GM12878 (cell line): ENCODE measurements at regions not wholly inside any gene's neighbourhood (a gene's known extent, or its start where the extent isn't known, plus 50 kb on each side); places are given as distances from the start of the nearest gene placed in this dataset.

Experiments
- ATAC-seq: fragments of 200-7000 bp; cut with Tn5 transposase; 3 replicates; pipeline ENCODE4 v1.9.1; 2020; ENCODE audit warnings: mild to moderate bottlenecking, moderate library complexity
- BruUV-seq: library from RNA; stranded (reverse); fragments of 400-500 nt; replicated peaks from 2 replicates; lab custom pipeline; 2021; lab: Mats Ljungman, UMichigan
- CTCF ChIA-PET: fragments of 300-600 bp; sonication (Branson Sonifier 250); formaldehyde crosslinking; extraction: SDS; loops from one replicate; lab custom pipeline; 2021; ENCODE audit warnings: inconsistent platforms; lab: Yijun Ruan, JAX
- POLR2A ChIA-PET: fragments of 350-600 bp; formaldehyde crosslinking; extraction: SDS; loops from one replicate; lab custom pipeline; 2021; ENCODE audit warnings: inconsistent platforms; lab: Charles Lee
- RAD21 ChIA-PET: fragments of 300-600 bp; sonication (Branson Sonifier 250); formaldehyde crosslinking; loops from one replicate; lab custom pipeline; 2023; ENCODE audit warnings: antibody characterized with exemption; ENCODE audit not compliant: unreplicated experiment; lab: Charles Lee
- SMC1A ChIA-PET: fragments of 300-600 bp; sonication (Branson Sonifier 250); formaldehyde crosslinking; loops from one replicate; lab custom pipeline; 2023; ENCODE audit not compliant: unreplicated experiment, uncharacterized antibody; lab: Charles Lee
- DNase-seq: peaks from one replicate; pipeline ENCODE4 v3.0.0-alpha.2; 2011; ENCODE audit warnings: low read depth, low spot score
- FAIRE-seq: peaks from 3 replicates; lab custom pipeline; 2011; peaks lifted over from hg19 to GRCh38; lab: Jason Lieb, UNC
- H2AFZ ChIP-seq: 2 replicates; pipeline ENCODE4 v1.6.0; 2011; ENCODE audit warnings: low read depth, low read length, control low read depth; ENCODE audit not compliant: control insufficient read depth
- H3K27ac ChIP-seq: 2 replicates; pipeline ENCODE4 v1.5.1; 2011; ENCODE audit warnings: control low read depth; ENCODE audit not compliant: control insufficient read depth, insufficient read depth
- H3K27me3 ChIP-seq, 2 experiments: replicated peaks in 1 of 2; 2 replicates each; pipeline versions ENCODE4 v1.6.0 to v1.6.1; 2011; ENCODE audit warnings: low read length in 1 of 2; ENCODE audit not compliant: control insufficient read depth in 2 of 2, insufficient read depth in 2 of 2
- H3K36me3 ChIP-seq, 2 experiments: 2 replicates each; pipeline ENCODE4 v1.5.1; 2011; ENCODE audit warnings: low read length in 1 of 2; ENCODE audit not compliant: control insufficient read depth in 2 of 2, insufficient read depth in 2 of 2
- H3K4me1 ChIP-seq: 2 replicates; pipeline ENCODE4 v1.6.1; 2011; ENCODE audit warnings: mild to moderate bottlenecking, low read length, moderate library complexity, mixed read lengths; ENCODE audit not compliant: control insufficient read depth, insufficient read depth
- H3K4me2 ChIP-seq: 2 replicates; pipeline ENCODE4 v1.6.0; 2011; ENCODE audit warnings: control low read depth; ENCODE audit not compliant: control insufficient read depth, insufficient read depth
- H3K4me3 ChIP-seq: fragments of 200-600 bp; sonication (generic); 2 replicates; pipeline ENCODE4 v1.5.1; 2016
- H3K79me2 ChIP-seq: 2 replicates; pipeline ENCODE4 v1.6.0; 2011; ENCODE audit warnings: low read length; ENCODE audit not compliant: control insufficient read depth, insufficient read depth
- H3K9ac ChIP-seq: 2 replicates; pipeline ENCODE4 v1.8.0; 2011; ENCODE audit warnings: low read length, control low read depth, mixed read lengths; ENCODE audit not compliant: control insufficient read depth, insufficient read depth
- H3K9me3 ChIP-seq: replicated peaks from 3 replicates; pipeline ENCODE4 v1.5.1; 2011; ENCODE audit warnings: mild to moderate bottlenecking, low read length; ENCODE audit not compliant: control insufficient read depth, insufficient read depth
- H4K20me1 ChIP-seq: 2 replicates; pipeline ENCODE4 v1.6.0; 2011; ENCODE audit not compliant: control insufficient read depth, insufficient read depth
- BMI1 ChIP-seq: fragments of 450-650 bp; IDR thresholded peaks from 2 replicates; pipeline ENCODE4 v1.6.1; 2016; ENCODE audit warnings: mild to moderate bottlenecking, moderate library complexity, borderline replicate concordance
- CREM ChIP-seq: IDR thresholded peaks from 2 replicates; pipeline ENCODE4 v1.6.1; 2014; ENCODE audit warnings: antibody characterized with exemption, low read depth
- EGR1 ChIP-seq, 2 experiments: IDR thresholded peaks; 1 replicate in 1 of 2; 2 replicates in 1 of 2; pipeline ENCODE4 v1.6.1; 2011 to 2012; ENCODE audit warnings: low read depth in 2 of 2, low read length in 2 of 2, borderline replicate concordance in 1 of 2, mild to moderate bottlenecking in 1 of 2, moderate library complexity in 1 of 2
- ESRRA ChIP-seq: IDR thresholded peaks from 2 replicates; pipeline ENCODE4 v1.6.1; 2012; ENCODE audit warnings: mild to moderate bottlenecking, low read length, improper control_type of control experiment
- EZH2 ChIP-seq: IDR thresholded peaks from 2 replicates; pipeline ENCODE4 v1.6.1; 2012; ENCODE audit warnings: low read depth, mild to moderate bottlenecking, control low read depth, inconsistent platforms, low read length, borderline replicate concordance; ENCODE audit not compliant: control insufficient read depth
- IKZF1 ChIP-seq: fragments of 450-650 bp; conservative IDR thresholded peaks from 2 replicates; pipeline ENCODE4 v1.6.1; 2017; ENCODE audit warnings: antibody characterized with exemption, mild to moderate bottlenecking
- KLF5 ChIP-seq: fragments of 450-650 bp; IDR thresholded peaks from 2 replicates; pipeline ENCODE4 v1.6.1; 2014; ENCODE audit warnings: mild to moderate bottlenecking; ENCODE audit not compliant: partially characterized antibody
- MAX ChIP-seq: IDR thresholded peaks from 2 replicates; pipeline ENCODE4 v1.6.1; 2012; ENCODE audit warnings: low read depth, low read length, improper control_type of control experiment
- MTA2 ChIP-seq: fragments of 450-650 bp; IDR thresholded peaks from 2 replicates; pipeline ENCODE4 v1.6.1; 2016; ENCODE audit warnings: low read depth, mild to moderate bottlenecking, moderate library complexity
- RB1 ChIP-seq: fragments of 450-650 bp; formaldehyde crosslinking; IDR thresholded peaks from 2 replicates; pipeline ENCODE4 v1.6.1; 2017; ENCODE audit warnings: mild to moderate bottlenecking, borderline replicate concordance
- SIN3A ChIP-seq: IDR thresholded peaks from 2 replicates; pipeline ENCODE4 v1.6.1; 2012; ENCODE audit warnings: low read depth, low read length, improper control_type of control experiment
- SUZ12 ChIP-seq: fragments of 200-600 bp; sonication (generic); IDR thresholded peaks from one replicate; pipeline ENCODE4 v1.6.1; 2018; ENCODE audit warnings: antibody characterized with exemption, mild to moderate bottlenecking; ENCODE audit not compliant: unreplicated experiment
- ZNF207 ChIP-seq: fragments of 450-650 bp; IDR thresholded peaks from 2 replicates; pipeline ENCODE4 v1.6.1; 2014; ENCODE audit warnings: antibody characterized with exemption, mild to moderate bottlenecking, borderline replicate concordance
- ZSCAN29 ChIP-seq: fragments of 450-650 bp; IDR thresholded peaks from 2 replicates; pipeline ENCODE4 v1.6.1; 2017; ENCODE audit warnings: mild to moderate bottlenecking, moderate library complexity
- WGBS: methylation state at CpG from one replicate; pipeline ENCODE4 v1.1.6; 2016; ENCODE audit warnings: low lambda C conversion rate; ENCODE audit not compliant: insufficient replicate concordance, insufficient coverage; ENCODE audit errors: missing lambda C conversion rate; 5-methylcytosine and 5-hydroxymethylcytosine counted together
- in situ Hi-C: fragments of 300-500 bp; cut with MboI; formaldehyde crosslinking; loops from 9 replicates; pipeline ENCODE4 v1.14.3; 2018; ENCODE audit warnings: mixed read lengths
- intact Hi-C: fragments of 100-400 bp; cut with micrococcal nuclease; formaldehyde crosslinking; loops from one replicate; pipeline ENCODE4 v1.14.2; 2022; ENCODE audit not compliant: unreplicated experiment

GRCh38 chr2:216259081-216259480 is 113.2 kb downstream of the MARCHF4 start:
- Histone ChIP-seq H3K9me3 (no peaks in the 10 kb centered on the region), H3K4me2 (no peak overlapping the region), H2AFZ (no peak overlapping the region), H3K4me1 (no peaks in the 10 kb centered on the region), H3K36me3 (no peaks in the 10 kb centered on the region), H3K27me3 (no peaks in the 10 kb centered on the region), H3K4me3 (no peak overlapping the region), H3K9ac (no peak overlapping the region), H4K20me1 (no peaks in the 10 kb centered on the region), H3K79me2 (no peaks in the 10 kb centered on the region), H3K27ac (no peak overlapping the region)
- no TSS peak for BruUV-seq
- ChIA-PET CTCF (no interaction called here), RAD21 (no interaction called here), SMC1A (no interaction called here), POLR2A (no interaction called here)
- DNase-seq (no peak), FAIRE-seq (no peak), ATAC-seq (no peak)
- intact Hi-C loops = no loop called here
- 22% methylated on average over 8 of the region's 8 CpGs for WGBS
- in situ Hi-C loops = no loop called here
- TF ChIP-seq RB1 = no peak
- TF ChIP-seq SIN3A = no peak
- TF ChIP-seq SUZ12 = no peak
- TF ChIP-seq EZH2 = no peak
- TF ChIP-seq BMI1 = no peak
- TF ChIP-seq ZSCAN29 = no peak
- TF ChIP-seq CREM = no peak
- TF ChIP-seq MTA2 = no peak
- TF ChIP-seq MAX = no peak
- TF ChIP-seq IKZF1 = no peak
- TF ChIP-seq EGR1 (IDR thresholded peaks at IDR 0.05; ENCODE audit: borderline replicate concordance in 1 of 2, low read depth in 2 of 2, low read length in 2 of 2) = no peak
- no peak for TF ChIP-seq ZNF207
- no peak for TF ChIP-seq KLF5
- no peak for TF ChIP-seq ESRRA
